CD4-positive, alpha-beta T cell (primary cell): ENCODE measurements at regions not wholly inside any gene's neighbourhood (a gene's known extent, or its start where the extent isn't known, plus 50 kb on each side); places are given as distances from the start of the nearest gene placed in this dataset.

Experiments used
- ATAC-seq: fragments of 200-7000 bp; cut with Tn5 transposase; one replicate; pipeline ENCODE4 v1.10.0; 2022; ENCODE audit warnings: mild to moderate bottlenecking; ENCODE audit not compliant: poor library complexity
- CTCF ChIA-PET: fragments of 350-600 bp; sonication (Branson Sonifier 250); formaldehyde crosslinking; loops from one replicate; lab custom pipeline; 2021; ENCODE audit warnings: antibody characterized with exemption, inconsistent platforms; lab: Charles Lee
- POLR2A ChIA-PET: fragments of 350-600 bp; sonication (Branson Sonifier 250); formaldehyde crosslinking; loops from one replicate; lab custom pipeline; 2021; ENCODE audit warnings: antibody characterized with exemption, inconsistent platforms; lab: Charles Lee
- DNase-seq, 14 experiments: peaks; one replicate each; pipeline ENCODE4 v3.0.0-alpha.2; 2013 to 2020; ENCODE audit warnings: mixed read lengths in 2 of 14
- H3K27ac ChIP-seq, 2 donors: one replicate each; pipeline versions ENCODE4 v1.5.1 to v1.7.0; 2013; ENCODE audit warnings: low read length in 2 of 2, low read depth in 1 of 2, mild to moderate bottlenecking in 1 of 2
- H3K27me3 ChIP-seq, 2 experiments: 1 replicate in 1 of 2; 2 replicates in 1 of 2; pipeline versions ENCODE4 v1.6.1 to v1.7.0; 2013; ENCODE audit warnings: low read length in 2 of 2, control low read depth in 1 of 2, mild to moderate bottlenecking in 1 of 2, moderate library complexity in 1 of 2; ENCODE audit not compliant: insufficient read depth in 2 of 2, control insufficient read depth in 1 of 2
- H3K36me3 ChIP-seq: one replicate; pipeline ENCODE4 v1.6.1; 2013; ENCODE audit warnings: low read length, control low read depth; ENCODE audit not compliant: insufficient read depth
- H3K4me1 ChIP-seq: one replicate; pipeline ENCODE4 v1.6.1; 2013; ENCODE audit warnings: low read length, control low read depth; ENCODE audit not compliant: insufficient read depth
- H3K4me3 ChIP-seq: one replicate; pipeline ENCODE4 v1.5.1; 2013; ENCODE audit warnings: mild to moderate bottlenecking, low read length, moderate library complexity
- H3K9me3 ChIP-seq, 2 experiments: 1 replicate in 1 of 2; 2 replicates in 1 of 2; pipeline versions ENCODE4 v1.6.1 to v1.7.0; 2013; ENCODE audit warnings: low read length in 2 of 2, mild to moderate bottlenecking in 2 of 2, control low read depth in 1 of 2, moderate library complexity in 1 of 2; ENCODE audit not compliant: control insufficient read depth in 1 of 2, insufficient read depth in 1 of 2
- H3K27ac Mint-ChIP-seq: one replicate; pipeline ENCODE4 v1.8.0; 2020; ENCODE audit warnings: mixed read lengths
- H3K27me3 Mint-ChIP-seq: one replicate; pipeline ENCODE4 v1.8.0; 2021; ENCODE audit warnings: mixed read lengths
- H3K36me3 Mint-ChIP-seq: one replicate; pipeline ENCODE4 v1.8.0; 2021; ENCODE audit warnings: low read depth, mixed read lengths
- H3K4me1 Mint-ChIP-seq: one replicate; pipeline ENCODE4 v1.8.0; 2021; ENCODE audit warnings: low read depth, mixed read lengths
- H3K4me3 Mint-ChIP-seq: one replicate; pipeline ENCODE4 v1.8.0; 2020; ENCODE audit warnings: mild to moderate bottlenecking, mixed read lengths
- H3K9me3 Mint-ChIP-seq: one replicate; pipeline ENCODE4 v1.8.0; 2020; ENCODE audit warnings: mixed read lengths
- intact Hi-C, 2 experiments: fragments of 100-400 bp; cut with DNase I in 1 of 2; cut with micrococcal nuclease in 1 of 2; formaldehyde crosslinking; loops; one replicate each; pipeline versions ENCODE4 v1.15.1 to v1.9.0; 2023 to 2025; cut with DNase I, micrococcal nuclease
- TF ChIP-seq, protein P1 (sequence below): fragments of 200-600 bp; IDR thresholded peaks from one replicate; pipeline ENCODE4 v1.8.0; 2022; ENCODE audit warnings: antibody characterized with exemption, mild to moderate bottlenecking

- Mint-ChIP-seq H3K36me3 (no peaks in the 10 kb centered on the region), H3K4me3 (no peak overlapping the region), H3K27me3 (peaks cover 5% of the 10 kb centered on the region), H3K4me1 (no peaks in the 10 kb centered on the region), H3K27ac (no peak overlapping the region), H3K9me3 (no peaks in the 10 kb centered on the region)
- Histone ChIP-seq H3K27ac (no peak overlapping the region), H3K4me3 (no peak overlapping the region), H3K36me3 (no peaks in the 10 kb centered on the region), H3K27me3 (no peaks in the 10 kb centered on the region), H3K4me1 (no peaks in the 10 kb centered on the region), H3K9me3 (no peaks in the 10 kb centered on the region)
- TF ChIP-seq, protein P1, sequence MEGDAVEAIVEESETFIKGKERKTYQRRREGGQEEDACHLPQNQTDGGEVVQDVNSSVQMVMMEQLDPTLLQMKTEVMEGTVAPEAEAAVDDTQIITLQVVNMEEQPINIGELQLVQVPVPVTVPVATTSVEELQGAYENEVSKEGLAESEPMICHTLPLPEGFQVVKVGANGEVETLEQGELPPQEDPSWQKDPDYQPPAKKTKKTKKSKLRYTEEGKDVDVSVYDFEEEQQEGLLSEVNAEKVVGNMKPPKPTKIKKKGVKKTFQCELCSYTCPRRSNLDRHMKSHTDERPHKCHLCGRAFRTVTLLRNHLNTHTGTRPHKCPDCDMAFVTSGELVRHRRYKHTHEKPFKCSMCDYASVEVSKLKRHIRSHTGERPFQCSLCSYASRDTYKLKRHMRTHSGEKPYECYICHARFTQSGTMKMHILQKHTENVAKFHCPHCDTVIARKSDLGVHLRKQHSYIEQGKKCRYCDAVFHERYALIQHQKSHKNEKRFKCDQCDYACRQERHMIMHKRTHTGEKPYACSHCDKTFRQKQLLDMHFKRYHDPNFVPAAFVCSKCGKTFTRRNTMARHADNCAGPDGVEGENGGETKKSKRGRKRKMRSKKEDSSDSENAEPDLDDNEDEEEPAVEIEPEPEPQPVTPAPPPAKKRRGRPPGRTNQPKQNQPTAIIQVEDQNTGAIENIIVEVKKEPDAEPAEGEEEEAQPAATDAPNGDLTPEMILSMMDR, result no peak
- DNase-seq, result no peak
- CTCF ChIA-PET, result no interaction called here
- POLR2A ChIA-PET, result no interaction called here
- intact Hi-C loops, result no loop called here
- ATAC-seq, result no peak
These were observed 303.6 kb upstream of the LYZL1 start for GRCh38 chr10:28985137-28985885.

DNA sequence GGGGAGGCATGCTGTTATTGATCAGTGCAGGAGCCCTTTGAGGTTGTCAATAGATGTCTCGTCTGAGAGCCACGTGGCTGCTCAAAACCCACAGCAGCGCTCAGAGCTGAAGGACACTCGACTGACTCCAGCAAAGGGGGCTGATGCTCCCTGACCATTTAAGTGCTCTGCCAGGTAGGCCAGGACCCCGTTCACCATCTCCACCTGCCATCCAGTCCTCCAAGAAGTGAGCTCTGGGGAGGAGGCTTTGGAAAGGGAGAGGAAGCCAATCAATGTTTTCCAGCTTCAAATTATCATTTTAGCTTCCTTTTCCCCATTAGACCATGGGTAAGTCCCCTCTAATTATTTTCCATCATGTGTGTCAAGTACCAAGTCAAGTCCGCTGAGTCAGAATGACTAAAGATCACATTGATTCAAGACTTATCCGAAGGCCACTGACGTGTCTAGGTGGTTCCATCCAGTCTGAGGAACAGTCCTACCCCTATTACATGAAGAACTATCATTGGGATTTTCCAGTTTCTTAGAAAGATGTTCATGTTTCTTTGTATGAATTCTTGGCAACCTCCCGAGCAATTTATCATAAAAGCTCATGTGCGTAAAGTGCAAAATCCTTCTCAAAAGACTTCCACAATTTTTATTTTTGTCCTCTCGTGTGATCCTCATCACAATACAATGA lies 302.6 kb upstream of the LYZL1 start:
- Histone ChIP-seq H3K9me3 (no peaks in the 10 kb centered on the region), H3K36me3 (no peaks in the 10 kb centered on the region), H3K27ac (no peak overlapping the region), H3K4me3 (no peak overlapping the region), H3K27me3 (no peaks in the 10 kb centered on the region), H3K4me1 (no peaks in the 10 kb centered on the region)
- no peaks in the 10 kb centered on the region for H3K9me3 Mint-ChIP-seq
- no peak overlapping the region for H3K27ac Mint-ChIP-seq
- H3K27me3 Mint-ChIP-seq, result peaks cover 5% of the 10 kb centered on the region
- TF ChIP-seq, protein P1, result no peak
- H3K36me3 Mint-ChIP-seq, result no peaks in the 10 kb centered on the region
- no peak overlapping the region for H3K4me3 Mint-ChIP-seq
- DNase-seq (no peak), ATAC-seq (no peak)
- intact Hi-C loops, result no loop called here
- CTCF ChIA-PET, result interaction anchor here (0.7 kb wide), 1 partner anchor 977 kb away, joined by 3 read pairs; no protein-coding TSS in a partner anchor
- no peaks in the 10 kb centered on the region for H3K4me1 Mint-ChIP-seq
- POLR2A ChIA-PET, result no interaction called here

- Histone ChIP-seq H3K36me3 (no peaks in the 10 kb centered on the region), H3K4me3 (no peak overlapping the region), H3K4me1 (no peaks in the 10 kb centered on the region), H3K27ac (no peak overlapping the region), H3K9me3 (no peaks in the 10 kb centered on the region), H3K27me3 (no peaks in the 10 kb centered on the region)
- ATAC-seq (no peak), DNase-seq (no peak)
- no peaks in the 10 kb centered on the region for H3K36me3 Mint-ChIP-seq
- intact Hi-C loops, result no loop called here
- no peaks in the 10 kb centered on the region for H3K9me3 Mint-ChIP-seq
- no peak overlapping the region for H3K4me3 Mint-ChIP-seq
- H3K27me3 Mint-ChIP-seq, result peaks cover 5% of the 10 kb centered on the region
- ChIA-PET POLR2A (no interaction called here), CTCF (interaction anchor here (0.7 kb wide), 1 partner anchor 978 kb away, joined by 3 read pairs; no protein-coding TSS in a partner anchor)
- TF ChIP-seq, protein P1, result no peak
- no peak overlapping the region for H3K27ac Mint-ChIP-seq
- no peaks in the 10 kb centered on the region for H3K4me1 Mint-ChIP-seq
These were observed 302.0 kb upstream of the LYZL1 start for GRCh38 chr10:28986856-28987255.
